ENCODE measurements at regions not wholly inside any gene's neighbourhood (a gene's known extent, or its start where the extent isn't known, plus 50 kb on each side); places are given as distances from the start of the nearest gene placed in this dataset.

GRCh38 chr14:85087201-85087600, 442.7 kb upstream of the FLRT2 start:
- DNase-seq (ENCODE audit: extremely low read depth, low read depth, low spot score): no peak

GRCh38 chr14:85088192-85088591, 441.8 kb upstream of the FLRT2 start:
- no peak for DNase-seq (ENCODE audit: extremely low read depth, low read depth, low spot score)

- DNase-seq (ENCODE audit: extremely low read depth, low read depth, low spot score): no peak
Observed at GRCh38 chr14:85090681-85091080, 439.3 kb upstream of the FLRT2 start.

GRCh38 chr14:85093631-85094330, 436.2 kb upstream of the FLRT2 start:
- DNase-seq (ENCODE audit: extremely low read depth, low read depth, low spot score): no peak

- DNase-seq (ENCODE audit: extremely low read depth, low read depth, low spot score): no peak
Observed at GRCh38 chr14:85102591-85102990, 427.4 kb upstream of the FLRT2 start.

GRCh38 chr14:85106506-85106905, 423.4 kb upstream of the FLRT2 start:
- no peak for DNase-seq (ENCODE audit: extremely low read depth, low read depth, low spot score)

- no peak for DNase-seq (ENCODE audit: extremely low read depth, low read depth, low spot score)
Observed at GRCh38 chr14:85112762-85113161, 417.2 kb upstream of the FLRT2 start.

GRCh38 chr14:85115921-85116320, 414.0 kb upstream of the FLRT2 start:
- no peak for DNase-seq (ENCODE audit: extremely low read depth, low read depth, low spot score)

- no peak for DNase-seq (ENCODE audit: extremely low read depth, low read depth, low spot score)
Observed at GRCh38 chr14:85118274-85118673, 411.7 kb upstream of the FLRT2 start.

- DNase-seq (ENCODE audit: extremely low read depth, low read depth, low spot score): no peak
Observed at GRCh38 chr14:85122690-85123089, 407.3 kb upstream of the FLRT2 start.

- DNase-seq (ENCODE audit: extremely low read depth, low read depth, low spot score): no peak
Observed at GRCh38 chr14:85123755-85124154, 406.2 kb upstream of the FLRT2 start.

- DNase-seq (ENCODE audit: extremely low read depth, low read depth, low spot score): no peak
Observed at GRCh38 chr14:85124631-85125290, 405.2 kb upstream of the FLRT2 start.

- DNase-seq (ENCODE audit: extremely low read depth, low read depth, low spot score): no peak
Observed at GRCh38 chr14:85125291-85125670, 404.7 kb upstream of the FLRT2 start.

GRCh38 chr14:85129921-85130320, 400.0 kb upstream of the FLRT2 start:
- no peak for DNase-seq (ENCODE audit: extremely low read depth, low read depth, low spot score)

GRCh38 chr14:85131226-85131922, 398.6 kb upstream of the FLRT2 start:
- no peak for DNase-seq (ENCODE audit: extremely low read depth, low read depth, low spot score)

- DNase-seq (ENCODE audit: extremely low read depth, low read depth, low spot score): no peak
Observed at GRCh38 chr14:85142982-85143381, 387.0 kb upstream of the FLRT2 start.

GRCh38 chr14:85146779-85147178, 383.2 kb upstream of the FLRT2 start:
- DNase-seq (ENCODE audit: extremely low read depth, low read depth, low spot score): no peak

- DNase-seq (ENCODE audit: extremely low read depth, low read depth, low spot score): no peak
Observed at GRCh38 chr14:85150166-85150565, 379.8 kb upstream of the FLRT2 start.

GRCh38 chr14:85154714-85155113, 375.2 kb upstream of the FLRT2 start:
- DNase-seq (ENCODE audit: extremely low read depth, low read depth, low spot score): no peak

- no peak for DNase-seq (ENCODE audit: extremely low read depth, low read depth, low spot score)
Observed at GRCh38 chr14:85156319-85156718, 373.6 kb upstream of the FLRT2 start.

GRCh38 chr14:85159726-85160125, 370.2 kb upstream of the FLRT2 start:
- no peak for DNase-seq (ENCODE audit: extremely low read depth, low read depth, low spot score)

- peak; percentile 42 for DNase-seq (ENCODE audit: extremely low read depth, low read depth, low spot score)
Observed at GRCh38 chr14:85165094-85165493, 364.9 kb upstream of the FLRT2 start.

Measured in glomerular endothelial cell (primary cell).